ENCODE measurements at regions not wholly inside any gene's neighbourhood (a gene's known extent, or its start where the extent isn't known, plus 50 kb on each side); places are given as distances from the start of the nearest gene placed in this dataset.

DNA sequence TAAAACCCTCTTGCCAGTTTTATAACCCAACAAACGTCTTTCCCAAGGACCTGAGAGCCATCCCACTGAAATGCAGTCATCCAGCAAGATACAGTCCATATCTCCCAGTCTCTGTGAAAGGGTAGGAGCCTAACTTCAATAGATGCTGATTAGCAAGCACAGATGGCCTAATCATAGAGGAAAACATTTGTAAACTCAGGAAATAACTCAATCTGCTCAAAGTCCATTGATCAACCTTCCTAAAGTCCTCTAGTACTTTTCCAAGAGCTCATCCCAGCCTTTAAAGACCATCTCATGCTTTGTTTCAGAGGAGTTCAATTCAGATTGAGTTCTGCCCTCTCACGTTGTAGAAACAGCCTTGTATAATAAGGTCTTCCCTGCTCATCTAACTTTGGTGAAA, 324.2 kb downstream of the MRPS30 start:
- TF ChIP-seq, protein P1, sequence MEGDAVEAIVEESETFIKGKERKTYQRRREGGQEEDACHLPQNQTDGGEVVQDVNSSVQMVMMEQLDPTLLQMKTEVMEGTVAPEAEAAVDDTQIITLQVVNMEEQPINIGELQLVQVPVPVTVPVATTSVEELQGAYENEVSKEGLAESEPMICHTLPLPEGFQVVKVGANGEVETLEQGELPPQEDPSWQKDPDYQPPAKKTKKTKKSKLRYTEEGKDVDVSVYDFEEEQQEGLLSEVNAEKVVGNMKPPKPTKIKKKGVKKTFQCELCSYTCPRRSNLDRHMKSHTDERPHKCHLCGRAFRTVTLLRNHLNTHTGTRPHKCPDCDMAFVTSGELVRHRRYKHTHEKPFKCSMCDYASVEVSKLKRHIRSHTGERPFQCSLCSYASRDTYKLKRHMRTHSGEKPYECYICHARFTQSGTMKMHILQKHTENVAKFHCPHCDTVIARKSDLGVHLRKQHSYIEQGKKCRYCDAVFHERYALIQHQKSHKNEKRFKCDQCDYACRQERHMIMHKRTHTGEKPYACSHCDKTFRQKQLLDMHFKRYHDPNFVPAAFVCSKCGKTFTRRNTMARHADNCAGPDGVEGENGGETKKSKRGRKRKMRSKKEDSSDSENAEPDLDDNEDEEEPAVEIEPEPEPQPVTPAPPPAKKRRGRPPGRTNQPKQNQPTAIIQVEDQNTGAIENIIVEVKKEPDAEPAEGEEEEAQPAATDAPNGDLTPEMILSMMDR (IDR thresholded peaks at IDR 0.05; ENCODE audit: low read depth, low read length, poor library complexity, severe bottlenecking), result no peak
- TF ChIP-seq EZH2phosphoT487 (IDR thresholded peaks at IDR 0.05; ENCODE audit: borderline replicate concordance, low read length), result no peak
